GM12878 (cell line): ENCODE measurements at regions not wholly inside any gene's neighbourhood (a gene's known extent, or its start where the extent isn't known, plus 50 kb on each side); places are given as distances from the start of the nearest gene placed in this dataset.

ENCODE experiments used
- ATAC-seq: fragments of 200-7000 bp; cut with Tn5 transposase; 3 replicates; pipeline ENCODE4 v1.9.1; 2020; ENCODE audit warnings: mild to moderate bottlenecking, moderate library complexity
- BruUV-seq: library from RNA; stranded (reverse); fragments of 400-500 nt; replicated peaks from 2 replicates; lab custom pipeline; 2021; lab: Mats Ljungman, UMichigan
- CTCF ChIA-PET: fragments of 300-600 bp; sonication (Branson Sonifier 250); formaldehyde crosslinking; extraction: SDS; loops from one replicate; lab custom pipeline; 2021; ENCODE audit warnings: inconsistent platforms; lab: Yijun Ruan, JAX
- POLR2A ChIA-PET: fragments of 350-600 bp; formaldehyde crosslinking; extraction: SDS; loops from one replicate; lab custom pipeline; 2021; ENCODE audit warnings: inconsistent platforms; lab: Charles Lee
- RAD21 ChIA-PET: fragments of 300-600 bp; sonication (Branson Sonifier 250); formaldehyde crosslinking; loops from one replicate; lab custom pipeline; 2023; ENCODE audit warnings: antibody characterized with exemption; ENCODE audit not compliant: unreplicated experiment; lab: Charles Lee
- SMC1A ChIA-PET: fragments of 300-600 bp; sonication (Branson Sonifier 250); formaldehyde crosslinking; loops from one replicate; lab custom pipeline; 2023; ENCODE audit not compliant: unreplicated experiment, uncharacterized antibody; lab: Charles Lee
- DNase-seq: peaks from one replicate; pipeline ENCODE4 v3.0.0-alpha.2; 2011; ENCODE audit warnings: low read depth, low spot score
- FAIRE-seq: peaks from 3 replicates; lab custom pipeline; 2011; peaks lifted over from hg19 to GRCh38; lab: Jason Lieb, UNC
- H2AFZ ChIP-seq: 2 replicates; pipeline ENCODE4 v1.6.0; 2011; ENCODE audit warnings: low read depth, low read length, control low read depth; ENCODE audit not compliant: control insufficient read depth
- H3K27ac ChIP-seq: 2 replicates; pipeline ENCODE4 v1.5.1; 2011; ENCODE audit warnings: control low read depth; ENCODE audit not compliant: control insufficient read depth, insufficient read depth
- H3K27me3 ChIP-seq, 2 experiments: replicated peaks in 1 of 2; 2 replicates each; pipeline versions ENCODE4 v1.6.0 to v1.6.1; 2011; ENCODE audit warnings: low read length in 1 of 2; ENCODE audit not compliant: control insufficient read depth in 2 of 2, insufficient read depth in 2 of 2
- H3K36me3 ChIP-seq, 2 experiments: 2 replicates each; pipeline ENCODE4 v1.5.1; 2011; ENCODE audit warnings: low read length in 1 of 2; ENCODE audit not compliant: control insufficient read depth in 2 of 2, insufficient read depth in 2 of 2
- H3K4me1 ChIP-seq: 2 replicates; pipeline ENCODE4 v1.6.1; 2011; ENCODE audit warnings: mild to moderate bottlenecking, low read length, moderate library complexity, mixed read lengths; ENCODE audit not compliant: control insufficient read depth, insufficient read depth
- H3K4me2 ChIP-seq: 2 replicates; pipeline ENCODE4 v1.6.0; 2011; ENCODE audit warnings: control low read depth; ENCODE audit not compliant: control insufficient read depth, insufficient read depth
- H3K4me3 ChIP-seq: fragments of 200-600 bp; sonication (generic); 2 replicates; pipeline ENCODE4 v1.5.1; 2016
- H3K79me2 ChIP-seq: 2 replicates; pipeline ENCODE4 v1.6.0; 2011; ENCODE audit warnings: low read length; ENCODE audit not compliant: control insufficient read depth, insufficient read depth
- H3K9ac ChIP-seq: 2 replicates; pipeline ENCODE4 v1.8.0; 2011; ENCODE audit warnings: low read length, control low read depth, mixed read lengths; ENCODE audit not compliant: control insufficient read depth, insufficient read depth
- H3K9me3 ChIP-seq: replicated peaks from 3 replicates; pipeline ENCODE4 v1.5.1; 2011; ENCODE audit warnings: mild to moderate bottlenecking, low read length; ENCODE audit not compliant: control insufficient read depth, insufficient read depth
- H4K20me1 ChIP-seq: 2 replicates; pipeline ENCODE4 v1.6.0; 2011; ENCODE audit not compliant: control insufficient read depth, insufficient read depth
- BACH1 ChIP-seq: fragments of 450-650 bp; IDR thresholded peaks from 2 replicates; pipeline ENCODE4 v1.6.1; 2017; ENCODE audit warnings: mild to moderate bottlenecking, borderline replicate concordance
- CBX5 ChIP-seq: sonication (generic); IDR thresholded peaks from 2 replicates; pipeline ENCODE4 v1.6.1; 2016; ENCODE audit warnings: low read depth, moderate library complexity, mild to moderate bottlenecking, inconsistent platforms
- NFXL1 ChIP-seq: fragments of 450-650 bp; IDR thresholded peaks from 2 replicates; pipeline ENCODE4 v1.6.1; 2017; ENCODE audit warnings: antibody characterized with exemption, mild to moderate bottlenecking, borderline replicate concordance
- POLR2A ChIP-seq: IDR thresholded peaks from 2 replicates; pipeline ENCODE4 v1.6.1; 2011; ENCODE audit warnings: low read depth, mild to moderate bottlenecking, low read length
- RBBP5 ChIP-seq: fragments of 200-600 bp; sonication (generic); conservative IDR thresholded peaks from 2 replicates; pipeline ENCODE4 v1.6.1; 2016
- SMAD1 ChIP-seq: fragments of 450-650 bp; IDR thresholded peaks from 2 replicates; pipeline ENCODE4 v1.6.1; 2018; ENCODE audit warnings: mild to moderate bottlenecking, low read depth; ENCODE audit not compliant: partially characterized antibody
- SREBF1 ChIP-seq: IDR thresholded peaks from 2 replicates; pipeline ENCODE4 v1.6.1; 2012; ENCODE audit warnings: mild to moderate bottlenecking, low read length
- ZNF217 ChIP-seq: fragments of 450-650 bp; IDR thresholded peaks from 2 replicates; pipeline ENCODE4 v1.6.1; 2017; ENCODE audit warnings: antibody characterized with exemption, mild to moderate bottlenecking
- ZNF24 ChIP-seq: fragments of 450-650 bp; IDR thresholded peaks from 2 replicates; pipeline ENCODE4 v1.6.1; 2017; ENCODE audit warnings: antibody characterized with exemption, mild to moderate bottlenecking
- WGBS: methylation state at CpG from one replicate; pipeline ENCODE4 v1.1.6; 2016; ENCODE audit warnings: low lambda C conversion rate; ENCODE audit not compliant: insufficient replicate concordance, insufficient coverage; ENCODE audit errors: missing lambda C conversion rate; 5-methylcytosine and 5-hydroxymethylcytosine counted together
- in situ Hi-C: fragments of 300-500 bp; cut with MboI; formaldehyde crosslinking; loops from 9 replicates; pipeline ENCODE4 v1.14.3; 2018; ENCODE audit warnings: mixed read lengths
- intact Hi-C: fragments of 100-400 bp; cut with micrococcal nuclease; formaldehyde crosslinking; loops from one replicate; pipeline ENCODE4 v1.14.2; 2022; ENCODE audit not compliant: unreplicated experiment
- TF ChIP-seq, protein P1 (sequence below): fragments of 450-650 bp; IDR thresholded peaks from 2 replicates; pipeline ENCODE4 v1.6.1; 2017; ENCODE audit warnings: mild to moderate bottlenecking, moderate library complexity

GRCh38 chr5:174987443-174988012, 263.1 kb downstream of the MSX2 start (continued):
- TF ChIP-seq RBBP5 (no peak), POLR2A (no peak), BACH1 (no peak), ZNF24 (no peak), NFXL1 (no peak), ZNF217 (no peak), CBX5 (no peak)
- TF ChIP-seq, protein P1, sequence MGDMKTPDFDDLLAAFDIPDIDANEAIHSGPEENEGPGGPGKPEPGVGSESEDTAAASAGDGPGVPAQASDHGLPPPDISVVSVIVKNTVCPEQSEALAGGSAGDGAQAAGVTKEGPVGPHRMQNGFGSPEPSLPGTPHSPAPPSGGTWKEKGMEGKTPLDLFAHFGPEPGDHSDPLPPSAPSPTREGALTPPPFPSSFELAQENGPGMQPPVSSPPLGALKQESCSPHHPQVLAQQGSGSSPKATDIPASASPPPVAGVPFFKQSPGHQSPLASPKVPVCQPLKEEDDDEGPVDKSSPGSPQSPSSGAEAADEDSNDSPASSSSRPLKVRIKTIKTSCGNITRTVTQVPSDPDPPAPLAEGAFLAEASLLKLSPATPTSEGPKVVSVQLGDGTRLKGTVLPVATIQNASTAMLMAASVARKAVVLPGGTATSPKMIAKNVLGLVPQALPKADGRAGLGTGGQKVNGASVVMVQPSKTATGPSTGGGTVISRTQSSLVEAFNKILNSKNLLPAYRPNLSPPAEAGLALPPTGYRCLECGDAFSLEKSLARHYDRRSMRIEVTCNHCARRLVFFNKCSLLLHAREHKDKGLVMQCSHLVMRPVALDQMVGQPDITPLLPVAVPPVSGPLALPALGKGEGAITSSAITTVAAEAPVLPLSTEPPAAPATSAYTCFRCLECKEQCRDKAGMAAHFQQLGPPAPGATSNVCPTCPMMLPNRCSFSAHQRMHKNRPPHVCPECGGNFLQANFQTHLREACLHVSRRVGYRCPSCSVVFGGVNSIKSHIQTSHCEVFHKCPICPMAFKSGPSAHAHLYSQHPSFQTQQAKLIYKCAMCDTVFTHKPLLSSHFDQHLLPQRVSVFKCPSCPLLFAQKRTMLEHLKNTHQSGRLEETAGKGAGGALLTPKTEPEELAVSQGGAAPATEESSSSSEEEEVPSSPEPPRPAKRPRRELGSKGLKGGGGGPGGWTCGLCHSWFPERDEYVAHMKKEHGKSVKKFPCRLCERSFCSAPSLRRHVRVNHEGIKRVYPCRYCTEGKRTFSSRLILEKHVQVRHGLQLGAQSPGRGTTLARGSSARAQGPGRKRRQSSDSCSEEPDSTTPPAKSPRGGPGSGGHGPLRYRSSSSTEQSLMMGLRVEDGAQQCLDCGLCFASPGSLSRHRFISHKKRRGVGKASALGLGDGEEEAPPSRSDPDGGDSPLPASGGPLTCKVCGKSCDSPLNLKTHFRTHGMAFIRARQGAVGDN, result no peak

DNA sequence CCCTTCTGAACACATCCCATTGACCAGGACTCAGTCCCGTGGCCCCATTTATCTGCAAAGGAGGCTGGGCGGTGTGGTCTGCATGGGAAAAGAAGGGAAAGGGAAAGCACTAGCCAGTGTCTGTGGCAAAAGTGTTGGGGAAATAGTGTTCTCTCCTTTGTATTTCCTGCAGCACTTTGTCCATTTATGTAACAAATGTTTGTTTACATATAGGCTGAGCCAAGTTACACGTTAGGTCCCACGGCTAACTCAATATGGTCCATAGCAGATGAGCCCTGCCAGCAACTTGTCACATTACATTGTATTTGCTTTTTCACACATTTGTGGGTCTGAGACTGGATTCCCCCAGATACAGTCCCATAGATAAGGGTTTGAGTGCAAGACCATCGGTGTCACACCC, 260.5 kb downstream of the MSX2 start:
- Histone ChIP-seq H3K36me3 (no peaks in the 10 kb centered on the region), H4K20me1 (no peaks in the 10 kb centered on the region), H3K4me1 (no peaks in the 10 kb centered on the region), H3K4me2 (no peak overlapping the region), H3K27me3 (no peaks in the 10 kb centered on the region), H3K9me3 (no peaks in the 10 kb centered on the region), H3K79me2 (no peaks in the 10 kb centered on the region), H3K4me3 (no peak overlapping the region), H2AFZ (no peak overlapping the region), H3K27ac (no peak overlapping the region), H3K9ac (no peak overlapping the region)
- WGBS, result 62% methylated on average over 5 of the region's 5 CpGs
- in situ Hi-C loops (no loop called here), intact Hi-C loops (no loop called here)
- no peak for ATAC-seq
- ChIA-PET CTCF (no interaction called here), RAD21 (no interaction called here), SMC1A (no interaction called here), POLR2A (no interaction called here)
- no peak for FAIRE-seq
- no TSS peak for BruUV-seq
- TF ChIP-seq SREBF1 (no peak), SMAD1 (no peak)
- DNase-seq, result no peak
